Heart left ventricle (tissue), 16 donors: ENCODE measurements at regions not wholly inside any gene's neighbourhood (a gene's known extent, or its start where the extent isn't known, plus 50 kb on each side); places are given as distances from the start of the nearest gene placed in this dataset.

Experiments
- ATAC-seq, 4 donors: fragments of 200-7000 bp; cut with Tn5 transposase; one replicate each; pipeline ENCODE4 v1.9.1; 2020 to 2022; ENCODE audit warnings: moderate library complexity in 4 of 4, mild to moderate bottlenecking in 3 of 4, moderate number of reproducible peaks in 1 of 4
- DNase-seq, 5 donors: peaks; one replicate each; pipeline ENCODE4 v3.0.0-alpha.2; 2020
- H3K27ac ChIP-seq, 12 donors: fragments of 200-600 bp; sonication (generic) in 4 of 12; one replicate each; pipeline versions ENCODE4 v1.5.0 to v1.8.0; 2016 to 2022; ENCODE audit warnings: mild to moderate bottlenecking in 2 of 12
- H3K27me3 ChIP-seq, 9 donors: fragments of 200-600 bp; sonication (generic) in 2 of 9; one replicate each; pipeline versions ENCODE4 v1.5.1 to v1.8.0; 2016 to 2022; ENCODE audit warnings: mild to moderate bottlenecking in 3 of 9
- H3K36me3 ChIP-seq, 9 donors: fragments of 200-600 bp; sonication (generic) in 2 of 9; one replicate each; pipeline versions ENCODE4 v1.5.0 to v1.8.0; 2018 to 2022; ENCODE audit warnings: mild to moderate bottlenecking in 2 of 9
- H3K4me1 ChIP-seq, 12 donors: fragments of 200-600 bp; sonication (generic) in 4 of 12; one replicate each; pipeline versions ENCODE4 v1.5.0 to v1.8.0; 2016 to 2022; ENCODE audit warnings: mild to moderate bottlenecking in 3 of 12
- H3K4me3 ChIP-seq, 12 donors: fragments of 200-600 bp; sonication (generic) in 4 of 12; one replicate each; pipeline versions ENCODE4 v1.5.0 to v1.8.0; 2017 to 2022; ENCODE audit warnings: mild to moderate bottlenecking in 9 of 12, moderate library complexity in 4 of 12
- H3K9me3 ChIP-seq, 12 donors: fragments of 200-600 bp; sonication (generic) in 4 of 12; one replicate each; pipeline versions ENCODE4 v1.5.0 to v1.8.0; 2016 to 2022; ENCODE audit warnings: mild to moderate bottlenecking in 1 of 12
- CTCF ChIP-seq, 12 donors: fragments of 200-600 bp; sonication (generic) in 4 of 12; IDR thresholded peaks; one replicate each; pipeline versions ENCODE4 v1.5.0 to v1.8.0; 2018 to 2022; ENCODE audit warnings: antibody characterized with exemption in 12 of 12, mild to moderate bottlenecking in 5 of 12
- POLR2A ChIP-seq, 2 donors: fragments of 450-650 bp; IDR thresholded peaks; one replicate each; pipeline ENCODE4 v1.6.1; 2017; ENCODE audit warnings: antibody characterized with exemption in 2 of 2, mild to moderate bottlenecking in 2 of 2, moderate library complexity in 2 of 2
- WGBS, 4 donors: extraction: QIAGEN DNeasy Blood & Tissue Kit in 2 of 4; methylation state at CpG; one replicate each; pipeline versions ENCODE4 v1.1.5 to v1.1.7; 2013 to 2018; 5-methylcytosine and 5-hydroxymethylcytosine counted together
- intact Hi-C, 10 donors: fragments of 100-400 bp; cut with DNase I; formaldehyde crosslinking; loops; one replicate each; pipeline versions ENCODE4 v1.11.1 to v1.14.2; 2022
- donor health status: ischemic (EF 13 %, LVEDD 7.1; RV severe dilation, severe dysfunction).
- donor health status: healthy with polysubstance abuse.
- donor health status: DM: no; HTN: yes; CAD: no.
- donor health status: DM: no; HTN: no; CAD: no.
- donor health status: ischemic (EF 25% LVEDD 6.9; RV normal size, moderate dysfunction).
- donor health status: ischemic (EF 25% LVEDD 5.7; RV mildly dilated, moderate dysfunction).
- donor health status: healthy.
- donor health status: DM: yes; HTN: yes; CAD: no.
- donor health status: ischemic (EF 35%, LVEDD 5.7; RV mildly dilated, moderate dysfunction).
- donor health status: nonischemic (EF 11% LVEDD 7.7; RV severe dilation, severe dysfunction).
- donor health status: DM: yes; HTN: yes; CAD: no.
- donor health status: PGD.
- donor health status: ischemic (EF 29% LVEDD 5.4; RV normal size, mild dysfunction).
- donor health status: nonischemic (EF 23%, LVEDD 6.1; RV moderate dilation, normal function).

- Histone ChIP-seq H3K36me3 (no peaks in the 10 kb centered on the region), H3K4me3 (no peak overlapping the region), H3K27ac (no peak overlapping the region), H3K9me3 (no peaks in the 10 kb centered on the region), H3K4me1 (no peaks in the 10 kb centered on the region), H3K27me3 (no peaks in the 10 kb centered on the region)
- intact Hi-C loops: no loop called here
- no peak for ATAC-seq
- TF ChIP-seq CTCF (IDR thresholded peaks at IDR 0.05): no peak
- no peak for TF ChIP-seq POLR2A (IDR thresholded peaks at IDR 0.05)
- no peak for DNase-seq
These were observed 740.4 kb upstream of the RIOK2 start for GRCh38 chr5:97923496-97923895.

- Histone ChIP-seq H3K36me3 (no peaks in the 10 kb centered on the region), H3K9me3 (no peaks in the 10 kb centered on the region), H3K4me1 (no peaks in the 10 kb centered on the region), H3K27ac (no peak overlapping the region), H3K4me3 (no peak overlapping the region), H3K27me3 (no peaks in the 10 kb centered on the region)
- TF ChIP-seq POLR2A (IDR thresholded peaks at IDR 0.05) (no peak), CTCF (IDR thresholded peaks at IDR 0.05) (no peak)
- ATAC-seq: no peak
- no peak for DNase-seq
- intact Hi-C loops: no loop called here
- WGBS, 4 donors: 81 to 88% (median 85%) methylated on average over 1 of the region's 1 CpG
These were observed 741.0 kb upstream of the RIOK2 start for GRCh38 chr5:97923997-97924396.

- Histone ChIP-seq H3K36me3 (no peaks in the 10 kb centered on the region), H3K4me3 (no peak overlapping the region), H3K27me3 (no peaks in the 10 kb centered on the region), H3K9me3 (no peaks in the 10 kb centered on the region), H3K27ac (no peak overlapping the region), H3K4me1 (no peaks in the 10 kb centered on the region)
- intact Hi-C loops: no loop called here
- DNase-seq (no peak), ATAC-seq (no peak)
- WGBS, 4 donors: 50 to 95% (median 89%) methylated on average over 1 of the region's 1 CpG
- TF ChIP-seq POLR2A (IDR thresholded peaks at IDR 0.05) (no peak), CTCF (IDR thresholded peaks at IDR 0.05) (no peak)
These were observed 746.3 kb upstream of the RIOK2 start for GRCh38 chr5:97929383-97929782.

GRCh38 chr5:97931829-97932228 lies 748.8 kb upstream of the RIOK2 start:
- DNase-seq (no peak), ATAC-seq (no peak)
- intact Hi-C loops: no loop called here
- TF ChIP-seq CTCF (IDR thresholded peaks at IDR 0.05) (no peak), POLR2A (IDR thresholded peaks at IDR 0.05) (no peak)
- no peaks in the 10 kb centered on the region for H3K9me3 ChIP-seq
- no peaks in the 10 kb centered on the region for H3K27me3 ChIP-seq
- H3K27ac ChIP-seq: no peak overlapping the region
- H3K4me1 ChIP-seq: no peaks in the 10 kb centered on the region
- H3K4me3 ChIP-seq: no peak overlapping the region
- H3K36me3 ChIP-seq: no peaks in the 10 kb centered on the region
